HCT116 (cell line): ENCODE measurements at regions not wholly inside any gene's neighbourhood (a gene's known extent, or its start where the extent isn't known, plus 50 kb on each side); places are given as distances from the start of the nearest gene placed in this dataset.

Experiments used
- ATAC-seq: fragments of 200-7000 bp; cut with Tn5 transposase; 2 replicates; pipeline ENCODE4 v1.9.1; 2020; ENCODE audit warnings: mild to moderate bottlenecking, moderate library complexity
- BruUV-seq: library from RNA; stranded (reverse); fragments of 400-500 nt; replicated peaks from 2 replicates; lab custom pipeline; 2021; lab: Mats Ljungman, UMichigan
- CTCF ChIA-PET: fragments of 300-600 bp; sonication (Branson Sonifier 250); formaldehyde crosslinking; loops from one replicate; lab custom pipeline; 2021; ENCODE audit warnings: antibody characterized with exemption; lab: Charles Lee
- POLR2A ChIA-PET: fragments of 300-600, 350-600 bp; sonication (Branson Sonifier 250); formaldehyde crosslinking; loops from one replicate; lab custom pipeline; 2021; ENCODE audit warnings: antibody characterized with exemption; lab: Charles Lee
- RAD21 ChIA-PET, 2 experiments: fragments of 300-600 bp; sonication (Branson Sonifier 250); formaldehyde crosslinking; loops; one replicate each; lab custom pipeline; 2023; ENCODE audit warnings: low total read pairs in 2 of 2; ENCODE audit not compliant: uncharacterized antibody in 2 of 2, unreplicated experiment in 2 of 2, low non-redundant PET in 1 of 2; lab: Charles Lee
- DNase-seq: peaks from one replicate; pipeline ENCODE4 v3.0.0-alpha.2; 2010; ENCODE audit warnings: low read depth, low spot score
- H2AFZ ChIP-seq: fragments of 200-600 bp; shearing (Covaris generic), sonication (generic); 2 replicates; pipeline ENCODE4 v1.6.1; 2017; ENCODE audit warnings: low read depth, mixed run types, mixed read lengths, antibody characterized with exemption, low read length; ENCODE audit not compliant: poor library complexity, severe bottlenecking
- H3K27ac ChIP-seq: 2 replicates; pipeline ENCODE4 v1.5.1; 2012; ENCODE audit warnings: low read depth, low read length
- H3K27me3 ChIP-seq: fragments of 200-600 bp; sonication (generic); 2 replicates; pipeline ENCODE4 v1.6.1; 2016; ENCODE audit warnings: mixed run types, low read length, mixed read lengths; ENCODE audit not compliant: insufficient read depth
- H3K36me3 ChIP-seq, 2 experiments: fragments of 200-500 bp in 1 of 2; fragments of 200-600 bp in 1 of 2; sonication (Bioruptor generic) in 1 of 2; sonication (generic) in 1 of 2; 2 replicates each; pipeline versions ENCODE4 v1.5.1 to v1.6.1; 2014 to 2016; ENCODE audit warnings: low read length in 2 of 2, inconsistent platforms in 1 of 2, mixed read lengths in 1 of 2, mixed run types in 1 of 2; ENCODE audit not compliant: insufficient read depth in 2 of 2, control insufficient read depth in 1 of 2
- H3K4me1 ChIP-seq, 2 experiments: fragments of 200-600 bp in 1 of 2; sonication (generic) in 1 of 2; 2 replicates each; pipeline versions ENCODE4 v1.5.1 to v1.6.1; 2012 to 2017; ENCODE audit warnings: low read length in 2 of 2, inconsistent platforms in 1 of 2, mild to moderate bottlenecking in 1 of 2, mixed read lengths in 1 of 2, mixed run types in 1 of 2, moderate library complexity in 1 of 2; ENCODE audit not compliant: insufficient read depth in 2 of 2, control insufficient read depth in 1 of 2
- H3K4me2 ChIP-seq: fragments of 200-600 bp; sonication (generic); 2 replicates; pipeline ENCODE4 v1.6.1; 2017; ENCODE audit warnings: mixed run types, low read length, mixed read lengths
- H3K4me3 ChIP-seq, 2 experiments: fragments of 200-600 bp in 1 of 2; sonication (generic) in 1 of 2; replicated peaks in 1 of 2; 2 replicates each; pipeline ENCODE4 v1.5.1; 2011 to 2016; ENCODE audit warnings: low read length in 2 of 2, control low read depth in 1 of 2, low read depth in 1 of 2, mild to moderate bottlenecking in 1 of 2, mixed read lengths in 1 of 2, mixed run types in 1 of 2
- H3K79me2 ChIP-seq: fragments of 200-600 bp; sonication (generic); 2 replicates; pipeline ENCODE4 v1.6.1; 2017; ENCODE audit warnings: mild to moderate bottlenecking, mixed run types, low read length, moderate library complexity, mixed read lengths; ENCODE audit not compliant: insufficient read depth
- H3K9ac ChIP-seq: fragments of 200-600 bp; sonication (generic); 2 replicates; pipeline ENCODE4 v1.6.1; 2016; ENCODE audit warnings: low read length, mixed read lengths
- H3K9me2 ChIP-seq: fragments of 200-600 bp; sonication (generic), shearing (Covaris generic); 2 replicates; pipeline ENCODE4 v1.6.1; 2017; ENCODE audit warnings: mixed run types, mild to moderate bottlenecking, moderate library complexity; ENCODE audit not compliant: insufficient read depth
- H3K9me3 ChIP-seq, 2 experiments: fragments of 200-500 bp in 1 of 2; fragments of 200-600 bp in 1 of 2; sonication (Bioruptor generic) in 1 of 2; sonication (generic) in 1 of 2; 2 replicates each; pipeline ENCODE4 v1.6.1; 2014 to 2017; ENCODE audit warnings: low read length in 2 of 2, mixed read lengths in 2 of 2, inconsistent platforms in 1 of 2, low read depth in 1 of 2, mild to moderate bottlenecking in 1 of 2, mixed run types in 1 of 2, moderate library complexity in 1 of 2; ENCODE audit not compliant: control insufficient read depth in 1 of 2, insufficient read depth in 1 of 2
- H4K20me1 ChIP-seq: fragments of 200-600 bp; sonication (generic), shearing (Covaris generic); 2 replicates; pipeline ENCODE4 v1.6.1; 2017; ENCODE audit warnings: mixed run types, mild to moderate bottlenecking, moderate library complexity; ENCODE audit not compliant: insufficient read depth
- CBX3 ChIP-seq: IDR thresholded peaks from 2 replicates; pipeline ENCODE4 v1.6.1; 2012; ENCODE audit warnings: low read depth
- CEBPB ChIP-seq: IDR thresholded peaks from 2 replicates; pipeline ENCODE4 v1.6.1; 2012; ENCODE audit warnings: low read depth
- EZH2 ChIP-seq: fragments of 200-600 bp; sonication (generic); IDR thresholded peaks from 2 replicates; pipeline ENCODE4 v1.6.1; 2017; ENCODE audit warnings: antibody characterized with exemption, mixed run types
- JUND ChIP-seq: IDR thresholded peaks from 2 replicates; pipeline ENCODE4 v1.6.1; 2012
- POLR2A ChIP-seq: IDR thresholded peaks from 2 replicates; pipeline ENCODE4 v1.7.0; 2011; ENCODE audit warnings: borderline replicate concordance; ENCODE audit not compliant: insufficient read depth, insufficient read length; ENCODE audit errors: extremely low read depth
- RAD21 ChIP-seq: IDR thresholded peaks from 2 replicates; pipeline ENCODE4 v1.6.1; 2012; ENCODE audit warnings: low read depth, mild to moderate bottlenecking
- SIN3A ChIP-seq: IDR thresholded peaks from 2 replicates; pipeline ENCODE4 v1.6.1; 2012; ENCODE audit warnings: low read depth
- SP1 ChIP-seq: IDR thresholded peaks from 2 replicates; pipeline ENCODE4 v1.6.1; 2012; ENCODE audit warnings: low read depth
- TCF7L2 ChIP-seq: IDR thresholded peaks from 2 replicates; pipeline ENCODE4 v1.7.0; 2011; ENCODE audit warnings: borderline replicate concordance, inconsistent platforms; ENCODE audit not compliant: insufficient read depth, insufficient read length; ENCODE audit errors: extremely low read depth
- YY1 ChIP-seq: IDR thresholded peaks from 2 replicates; pipeline ENCODE4 v1.6.1; 2011; ENCODE audit warnings: low read length, low read depth, moderate library complexity, mild to moderate bottlenecking; ENCODE audit not compliant: insufficient replicate concordance; ENCODE audit errors: extremely low read depth
- ZNF274 ChIP-seq: fragments of 200-500 bp; sonication (Bioruptor generic); IDR thresholded peaks from 2 replicates; pipeline ENCODE4 v1.6.1; 2014; ENCODE audit warnings: mild to moderate bottlenecking, low read depth, low read length, inconsistent platforms
- intact Hi-C: fragments of 100-400 bp; cut with micrococcal nuclease; formaldehyde crosslinking; loops from 2 replicates; pipeline ENCODE4 v1.10.0; 2022
- TF ChIP-seq, protein P1 (sequence below): IDR thresholded peaks from 2 replicates; pipeline ENCODE4 v1.6.1; 2012; ENCODE audit warnings: low read depth
- TF ChIP-seq, protein P2 (sequence below): IDR thresholded peaks from 2 replicates; pipeline ENCODE4 v1.6.1; 2012

DNA sequence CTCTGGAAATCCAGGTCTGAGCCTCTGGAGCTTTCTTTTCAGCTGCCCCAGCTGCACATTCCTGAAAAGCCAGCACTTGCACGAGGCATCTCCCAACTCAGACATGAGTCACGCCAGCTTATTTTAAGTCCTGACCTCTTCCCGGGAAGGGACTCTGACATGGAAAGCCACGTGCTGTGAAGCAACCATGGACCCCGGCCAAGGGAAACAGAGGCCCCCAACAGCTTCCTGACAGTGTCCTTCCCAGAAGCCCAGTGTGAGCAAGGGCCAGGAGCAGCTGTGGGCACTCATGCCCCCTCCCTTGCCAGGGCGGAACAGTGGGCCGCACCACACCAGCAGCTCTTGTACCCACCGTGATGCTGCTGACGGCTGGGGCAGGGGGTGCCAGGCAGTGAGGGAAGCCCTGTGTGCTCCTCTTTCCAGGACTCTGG, 118.8 kb upstream of the CADM1 start:
- no peaks in the 10 kb centered on the region for H3K27me3 ChIP-seq
- no peaks in the 10 kb centered on the region for H4K20me1 ChIP-seq
- RAD21 ChIA-PET: no interaction called here
- POLR2A ChIA-PET: no interaction called here
- TF ChIP-seq SIN3A: no peak
- TF ChIP-seq EZH2: no peak
- no peak for TF ChIP-seq TCF7L2
- no peak for TF ChIP-seq CEBPB
- TF ChIP-seq POLR2A: no peak
- TF ChIP-seq CBX3: no peak
- TF ChIP-seq SP1: no peak
- TF ChIP-seq, protein P1, sequence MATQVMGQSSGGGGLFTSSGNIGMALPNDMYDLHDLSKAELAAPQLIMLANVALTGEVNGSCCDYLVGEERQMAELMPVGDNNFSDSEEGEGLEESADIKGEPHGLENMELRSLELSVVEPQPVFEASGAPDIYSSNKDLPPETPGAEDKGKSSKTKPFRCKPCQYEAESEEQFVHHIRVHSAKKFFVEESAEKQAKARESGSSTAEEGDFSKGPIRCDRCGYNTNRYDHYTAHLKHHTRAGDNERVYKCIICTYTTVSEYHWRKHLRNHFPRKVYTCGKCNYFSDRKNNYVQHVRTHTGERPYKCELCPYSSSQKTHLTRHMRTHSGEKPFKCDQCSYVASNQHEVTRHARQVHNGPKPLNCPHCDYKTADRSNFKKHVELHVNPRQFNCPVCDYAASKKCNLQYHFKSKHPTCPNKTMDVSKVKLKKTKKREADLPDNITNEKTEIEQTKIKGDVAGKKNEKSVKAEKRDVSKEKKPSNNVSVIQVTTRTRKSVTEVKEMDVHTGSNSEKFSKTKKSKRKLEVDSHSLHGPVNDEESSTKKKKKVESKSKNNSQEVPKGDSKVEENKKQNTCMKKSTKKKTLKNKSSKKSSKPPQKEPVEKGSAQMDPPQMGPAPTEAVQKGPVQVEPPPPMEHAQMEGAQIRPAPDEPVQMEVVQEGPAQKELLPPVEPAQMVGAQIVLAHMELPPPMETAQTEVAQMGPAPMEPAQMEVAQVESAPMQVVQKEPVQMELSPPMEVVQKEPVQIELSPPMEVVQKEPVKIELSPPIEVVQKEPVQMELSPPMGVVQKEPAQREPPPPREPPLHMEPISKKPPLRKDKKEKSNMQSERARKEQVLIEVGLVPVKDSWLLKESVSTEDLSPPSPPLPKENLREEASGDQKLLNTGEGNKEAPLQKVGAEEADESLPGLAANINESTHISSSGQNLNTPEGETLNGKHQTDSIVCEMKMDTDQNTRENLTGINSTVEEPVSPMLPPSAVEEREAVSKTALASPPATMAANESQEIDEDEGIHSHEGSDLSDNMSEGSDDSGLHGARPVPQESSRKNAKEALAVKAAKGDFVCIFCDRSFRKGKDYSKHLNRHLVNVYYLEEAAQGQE: no peak
- no peak for TF ChIP-seq RAD21
- TF ChIP-seq, protein P2, sequence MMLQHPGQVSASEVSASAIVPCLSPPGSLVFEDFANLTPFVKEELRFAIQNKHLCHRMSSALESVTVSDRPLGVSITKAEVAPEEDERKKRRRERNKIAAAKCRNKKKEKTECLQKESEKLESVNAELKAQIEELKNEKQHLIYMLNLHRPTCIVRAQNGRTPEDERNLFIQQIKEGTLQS: no peak
- no peak for TF ChIP-seq JUND
- no peak for TF ChIP-seq ZNF274
- no peak for TF ChIP-seq YY1
- TF ChIP-seq, all 23 proteins: peak for 0
- Histone ChIP-seq H2AFZ (no peak overlapping the region), H3K27ac (no peak overlapping the region), H3K4me3 (no peak overlapping the region), H3K9ac (no peak overlapping the region), H3K79me2 (no peaks in the 10 kb centered on the region), H3K4me1 (no peaks in the 10 kb centered on the region), H3K4me2 (no peak overlapping the region), H3K9me2 (no peaks in the 10 kb centered on the region), H3K36me3 (no peaks in the 10 kb centered on the region), H3K9me3 (no peaks in the 10 kb centered on the region; a peak in 1 of 4 replicates)
- DNase-seq: no peak
- BruUV-seq: no TSS peak
- intact Hi-C loops: no loop called here
- ATAC-seq: no peak
- CTCF ChIA-PET: no interaction called here
